HG02981 (cell line): ENCODE measurements at regions not wholly inside any gene's neighbourhood (a gene's known extent, or its start where the extent isn't known, plus 50 kb on each side); places are given as distances from the start of the nearest gene placed in this dataset.

Source experiments
- ATAC-seq: cut with Tn5 transposase; IDR thresholded peaks from one replicate; pipeline ENCODE4 v1.9.1; 2021; ENCODE audit warnings: mild to moderate bottlenecking, moderate library complexity; ENCODE audit not compliant: unreplicated experiment

DNA sequence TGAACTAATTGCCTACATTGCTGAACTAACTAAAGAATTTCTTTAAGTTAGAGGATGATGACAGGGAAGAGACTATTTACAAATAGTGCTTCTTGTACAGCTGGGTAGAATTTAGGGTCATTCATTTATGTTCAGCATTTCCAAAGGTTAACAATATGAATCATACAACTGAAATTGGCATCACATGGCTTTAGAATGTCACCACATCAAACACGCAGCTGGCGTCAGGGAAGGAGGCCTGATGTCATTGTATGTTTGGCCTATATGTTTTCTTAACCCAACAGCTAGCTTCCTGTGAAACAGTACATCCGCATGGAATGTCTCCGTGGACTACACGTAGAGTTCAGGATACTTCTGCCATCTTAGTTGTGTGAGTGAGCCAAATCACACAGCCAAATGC lies 99.0 kb upstream of the TNFSF11 start:
- ATAC-seq = no peak

DNA sequence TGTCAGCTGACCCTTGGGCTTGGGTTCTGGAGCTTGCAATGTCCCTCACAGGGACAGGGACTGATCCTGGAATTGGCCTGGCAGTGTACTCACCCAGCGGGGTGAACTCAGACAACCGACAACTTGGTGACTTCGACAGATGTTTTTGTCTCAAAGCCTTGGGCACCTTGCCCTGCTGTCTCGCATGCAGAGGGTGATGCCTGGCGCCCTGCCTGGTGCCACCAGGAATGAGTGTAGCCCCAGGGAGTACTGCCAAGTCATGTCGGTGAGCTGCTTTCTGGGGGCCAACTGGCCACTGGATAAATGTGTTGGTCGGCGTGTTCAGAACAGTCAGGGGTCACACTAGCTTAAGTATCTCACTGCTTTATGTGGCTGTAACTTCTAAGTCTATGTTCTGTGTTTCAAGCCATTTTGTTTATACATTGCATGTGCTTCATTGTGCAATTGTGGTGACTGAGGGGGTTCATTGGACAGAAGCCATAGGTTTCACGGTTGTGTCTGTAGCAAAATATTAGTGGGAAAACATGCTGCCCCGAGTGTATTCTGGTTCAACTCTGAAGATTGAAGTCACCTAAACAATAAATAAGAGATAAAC lies 96.3 kb upstream of the TNFSF11 start:
- no peak for ATAC-seq

DNA sequence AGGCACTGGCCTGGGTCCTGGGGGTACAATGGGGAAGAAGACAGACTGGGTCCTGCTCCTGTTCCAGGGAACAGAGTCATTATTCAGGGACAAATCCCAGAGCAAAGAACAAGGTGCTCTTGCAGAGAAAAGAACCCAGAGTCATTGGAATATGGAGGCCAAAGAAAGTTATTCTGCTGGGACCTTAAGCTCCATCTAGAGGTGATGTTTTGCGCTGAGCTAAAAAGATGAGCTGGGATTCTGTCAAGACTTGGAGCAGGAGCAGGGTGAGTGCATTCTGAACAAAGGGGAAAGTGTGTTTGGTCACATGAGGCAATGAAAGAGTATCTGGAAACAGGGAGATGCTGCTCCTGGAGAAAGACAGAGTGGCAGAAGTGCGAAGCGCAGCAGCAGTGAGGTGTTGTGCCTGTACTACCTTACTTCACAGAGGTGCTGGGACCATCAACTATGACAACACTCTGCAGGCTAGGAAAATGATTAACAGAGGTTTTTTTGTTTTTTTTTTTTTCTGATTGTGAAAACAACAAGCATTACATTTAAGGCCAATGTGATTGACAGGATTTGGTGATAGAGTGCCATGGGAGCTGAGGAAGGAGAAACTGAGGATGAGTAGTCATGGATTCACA lies 95.3 kb upstream of the TNFSF11 start:
- ATAC-seq = no peak

DNA sequence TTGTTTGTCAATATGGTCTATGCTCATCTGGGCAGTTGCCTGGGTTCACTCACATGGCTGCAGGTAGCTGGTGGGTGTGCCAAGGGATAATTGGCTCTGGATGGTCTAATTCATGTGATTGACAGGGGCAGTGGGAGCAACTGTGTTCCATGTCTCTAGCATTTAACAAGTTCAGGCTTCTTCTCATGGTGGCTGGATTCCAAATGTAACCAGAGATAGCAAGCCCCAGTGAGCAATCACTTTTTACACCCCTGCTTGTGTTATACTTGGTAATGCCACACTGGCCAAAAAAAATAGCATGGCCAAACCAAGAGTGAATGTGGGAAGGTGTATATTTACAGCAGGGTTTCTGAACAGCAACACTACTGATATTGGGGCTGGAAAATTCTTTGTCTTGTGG lies 89.6 kb upstream of the TNFSF11 start:
- no peak for ATAC-seq

DNA sequence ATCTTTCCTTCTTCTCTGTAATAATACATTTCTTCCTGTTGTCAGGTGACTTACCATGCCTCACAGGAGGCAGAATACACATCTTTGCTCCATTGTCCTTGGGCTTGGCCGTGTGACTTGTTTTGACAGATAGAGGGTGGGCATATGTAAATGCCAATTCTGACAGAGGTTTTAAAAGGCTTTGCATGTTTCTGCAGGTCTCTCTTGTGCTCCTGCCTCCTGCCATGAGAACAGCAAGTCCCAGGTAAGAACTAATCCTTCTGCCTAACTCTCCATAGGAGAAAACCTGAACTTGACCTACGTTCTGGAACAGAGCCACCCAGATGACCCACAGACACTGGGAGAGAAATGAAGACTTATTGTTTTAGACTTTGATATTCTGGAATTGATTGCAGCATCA lies 88.7 kb upstream of the TNFSF11 start:
- no peak for ATAC-seq

DNA sequence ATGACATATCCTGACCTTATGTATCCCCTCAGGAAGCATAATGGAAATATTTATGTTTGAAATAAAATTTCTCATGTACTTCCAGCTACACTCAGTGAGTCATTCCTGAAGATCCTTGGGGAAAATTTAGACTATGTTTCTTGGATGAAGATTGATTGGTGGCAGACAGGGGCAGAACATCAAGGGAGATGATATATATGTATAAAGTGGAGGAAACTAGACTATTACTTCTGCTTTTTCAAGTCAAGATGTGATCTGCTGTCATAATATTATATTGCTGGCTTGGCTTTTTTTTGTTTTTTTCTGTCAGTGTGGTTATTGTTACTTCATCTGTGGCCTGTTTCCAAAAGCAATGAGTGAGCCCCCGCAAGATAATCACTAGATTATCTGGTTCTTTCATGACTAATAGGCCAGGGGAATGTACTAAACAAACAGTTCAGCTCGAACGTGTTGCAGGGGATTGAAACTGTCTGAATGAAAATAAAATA lies 87.2 kb upstream of the TNFSF11 start:
- ATAC-seq = no peak

DNA sequence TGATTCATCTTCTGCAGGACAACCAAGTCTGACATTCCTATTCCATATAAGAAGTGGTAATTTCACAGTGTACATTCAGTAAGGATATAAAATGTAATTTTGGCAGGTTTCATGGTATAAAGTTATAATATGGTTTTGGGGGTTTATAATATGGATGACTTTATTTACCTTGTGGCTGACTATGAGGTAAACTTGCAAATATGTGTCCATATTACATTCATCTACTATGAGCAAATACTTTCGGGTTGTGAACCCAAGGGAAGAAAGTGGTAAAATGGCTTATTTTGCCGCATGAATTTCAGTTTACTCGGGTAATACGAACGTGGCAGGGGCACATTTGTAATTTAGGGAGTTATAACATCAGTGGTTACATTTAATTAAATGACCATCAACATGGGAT lies 86.7 kb upstream of the TNFSF11 start:
- no peak for ATAC-seq

DNA sequence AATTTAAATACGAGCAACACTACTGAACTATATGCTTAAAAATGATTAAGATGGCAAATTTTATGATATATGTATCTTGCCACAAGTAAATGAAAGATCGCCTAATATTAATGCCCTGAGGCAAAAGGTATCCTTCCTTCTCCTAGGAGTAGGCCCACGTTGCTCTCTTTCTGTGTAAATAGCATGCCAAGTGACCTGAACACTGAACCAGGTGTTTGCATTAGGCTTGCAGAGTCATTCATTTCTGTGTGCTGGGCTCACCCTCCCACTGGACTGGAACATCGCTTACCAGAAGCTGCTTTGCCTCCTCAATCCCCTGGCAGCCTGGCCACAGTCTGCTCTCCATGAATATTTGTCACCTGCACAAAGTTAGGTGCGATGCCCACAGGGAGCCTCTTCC lies 83.3 kb upstream of the TNFSF11 start:
- no peak for ATAC-seq

DNA sequence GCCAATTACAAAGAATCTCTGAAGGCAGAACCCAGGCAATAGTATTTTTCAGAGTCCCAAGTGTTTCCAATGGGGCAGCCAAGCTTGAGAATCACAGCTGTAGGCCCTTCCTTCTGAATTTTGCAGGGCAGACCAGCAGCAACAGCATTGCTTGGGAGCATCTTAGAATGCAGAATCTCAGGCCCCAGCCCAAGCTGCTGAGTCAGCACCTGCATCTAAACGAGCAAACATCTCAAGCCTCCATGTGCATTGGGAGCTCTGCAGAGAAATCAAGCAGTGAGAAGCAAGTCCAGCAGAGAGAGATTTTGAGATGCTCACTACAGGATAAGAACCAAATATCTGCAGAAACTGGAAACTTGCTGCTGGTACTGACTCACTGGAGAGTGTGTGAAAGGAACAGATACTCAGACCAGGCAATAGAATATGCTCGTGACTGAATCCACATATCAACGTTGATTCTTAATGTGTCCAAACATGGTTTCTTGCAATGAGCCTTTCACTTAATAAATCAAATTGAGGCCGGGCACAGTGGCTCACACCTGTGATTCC lies 81.5 kb upstream of the TNFSF11 start:
- no peak for ATAC-seq

DNA sequence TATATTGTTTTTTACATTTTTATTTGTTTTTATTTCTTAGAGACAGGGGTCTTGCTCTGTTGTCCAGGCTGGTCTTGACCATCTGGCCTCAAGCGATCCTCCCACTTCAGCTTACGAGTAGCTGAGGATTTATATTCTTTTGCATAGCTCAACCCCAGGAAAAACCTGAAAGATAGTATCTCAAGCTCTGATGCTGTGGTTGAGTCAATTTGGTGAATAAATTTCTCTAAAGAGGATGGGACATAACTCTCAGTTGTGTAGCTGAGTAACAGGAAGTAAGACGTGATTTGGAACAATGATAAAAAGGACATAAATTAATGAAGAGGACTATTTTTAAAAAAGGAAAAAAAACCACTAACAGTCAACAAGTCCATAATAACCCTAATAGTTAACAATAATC lies 79.8 kb upstream of the TNFSF11 start:
- no peak for ATAC-seq

DNA sequence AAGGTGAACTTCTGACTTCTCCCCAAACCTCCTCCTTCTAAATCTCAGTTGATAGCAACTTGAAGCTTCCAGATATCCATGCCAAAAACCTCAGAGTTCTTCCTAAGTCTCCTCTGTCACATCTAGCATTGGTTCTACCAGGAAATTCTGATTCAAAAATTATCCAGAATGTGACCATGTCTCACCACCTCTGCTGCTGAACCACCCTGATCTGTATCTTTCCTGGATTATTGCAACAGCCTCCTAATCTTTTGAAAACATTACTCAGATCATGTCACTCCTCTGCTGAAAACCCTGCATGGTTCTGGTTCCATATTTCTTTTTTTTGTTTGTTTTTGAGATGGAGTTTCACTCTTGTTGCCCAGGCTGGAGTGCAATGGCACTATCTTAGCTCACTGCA lies 78.7 kb upstream of the TNFSF11 start:
- no peak for ATAC-seq

DNA sequence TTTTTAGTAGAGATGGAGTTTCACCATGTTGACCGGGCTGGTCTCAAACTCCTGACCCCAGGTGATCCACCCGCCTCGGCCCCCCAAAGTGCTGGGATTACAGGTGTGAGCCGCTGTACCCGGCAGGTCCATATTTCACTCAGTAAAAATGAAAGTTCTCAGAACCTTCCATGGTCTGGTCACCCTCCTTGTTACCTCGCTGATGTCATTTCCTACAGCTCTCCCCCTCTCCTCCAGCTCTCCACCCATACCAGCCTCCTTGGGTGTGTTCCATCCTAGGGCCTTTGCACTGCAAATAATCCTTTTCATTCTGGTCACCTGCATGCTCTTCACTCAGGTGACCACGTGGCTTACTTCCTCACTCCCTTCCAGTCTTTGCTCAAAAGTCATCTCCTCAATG lies 78.2 kb upstream of the TNFSF11 start:
- no peak for ATAC-seq

DNA sequence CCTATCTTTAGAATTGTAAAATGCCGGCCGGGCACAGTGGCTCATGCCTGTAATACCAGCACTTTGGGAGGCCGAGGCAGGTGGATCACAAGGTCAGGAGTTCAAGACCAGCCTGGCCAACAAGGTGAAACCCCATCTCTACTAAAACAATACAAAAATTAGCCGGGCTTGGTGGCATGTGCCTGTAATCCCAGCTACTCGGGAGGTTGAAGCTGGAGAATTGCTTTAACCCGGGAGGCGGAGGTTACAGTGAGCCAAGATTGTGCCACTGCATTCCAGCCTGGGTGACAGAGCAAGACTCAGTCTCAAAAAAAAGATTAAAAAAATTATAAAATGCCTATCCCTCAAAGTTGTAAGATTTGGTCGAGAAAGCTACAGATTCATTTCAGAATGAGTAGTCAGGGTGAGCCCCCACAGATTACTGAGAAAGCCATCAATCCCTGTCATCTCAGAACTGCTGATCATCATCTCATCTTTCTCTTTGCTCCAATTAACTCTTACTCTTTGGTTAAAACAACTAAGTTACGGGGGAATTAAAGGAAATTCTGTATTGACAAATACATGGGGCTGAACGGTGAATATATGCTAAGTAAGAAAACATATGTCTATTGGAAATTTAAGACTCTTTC lies 76.9 kb upstream of the TNFSF11 start:
- ATAC-seq = peak; percentile 42

DNA sequence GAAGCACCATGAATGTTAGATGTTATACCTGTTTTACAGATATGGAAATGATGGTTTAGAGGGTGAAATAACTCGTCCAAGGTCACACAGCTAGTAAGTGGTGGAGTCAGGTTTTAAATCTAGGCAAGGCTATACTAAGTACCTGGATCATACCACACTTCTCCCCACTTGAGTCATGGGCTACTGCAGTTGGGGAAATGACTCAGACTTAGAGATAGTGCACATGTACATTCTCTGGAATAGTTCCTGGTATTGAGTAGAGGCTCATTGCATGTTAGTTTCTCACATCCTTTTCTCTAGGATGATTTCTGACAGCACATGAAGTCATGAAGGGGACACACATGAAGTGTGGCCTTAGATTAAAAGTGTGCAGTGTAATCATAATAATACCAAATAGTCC lies 76.2 kb upstream of the TNFSF11 start:
- peak; percentile 86 for ATAC-seq

DNA sequence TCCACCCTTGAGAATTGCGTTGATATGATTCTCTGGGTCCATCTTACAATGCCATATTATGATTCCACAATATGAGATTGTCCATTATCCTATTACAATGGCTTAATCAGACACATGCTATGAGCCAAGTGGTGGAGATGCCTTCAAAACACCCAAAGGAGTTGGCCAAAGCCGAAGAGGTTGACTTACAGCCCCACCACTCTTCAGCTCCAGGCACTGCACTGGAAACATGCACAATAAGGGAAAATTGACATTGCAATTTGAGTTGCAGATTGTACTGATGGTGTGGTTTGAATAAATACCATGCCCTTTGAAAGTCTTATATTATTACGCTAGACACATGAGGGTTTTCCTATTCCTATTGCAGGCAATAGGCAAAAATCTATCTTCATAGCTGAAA lies 75.4 kb upstream of the TNFSF11 start:
- ATAC-seq = no peak
